GM18505 (cell line): ENCODE measurements at regions not wholly inside any gene's neighbourhood (a gene's known extent, or its start where the extent isn't known, plus 50 kb on each side); places are given as distances from the start of the nearest gene placed in this dataset.

Source experiments
- ATAC-seq: cut with Tn5 transposase; IDR thresholded peaks from one replicate; pipeline ENCODE4 v1.9.1; 2021; ENCODE audit not compliant: unreplicated experiment
- POLR2A ChIP-seq: IDR thresholded peaks from 4 replicates; pipeline ENCODE4 v1.6.1; 2011; ENCODE audit warnings: borderline replicate concordance; ENCODE audit not compliant: insufficient read depth, insufficient read length; ENCODE audit errors: extremely low read depth

DNA sequence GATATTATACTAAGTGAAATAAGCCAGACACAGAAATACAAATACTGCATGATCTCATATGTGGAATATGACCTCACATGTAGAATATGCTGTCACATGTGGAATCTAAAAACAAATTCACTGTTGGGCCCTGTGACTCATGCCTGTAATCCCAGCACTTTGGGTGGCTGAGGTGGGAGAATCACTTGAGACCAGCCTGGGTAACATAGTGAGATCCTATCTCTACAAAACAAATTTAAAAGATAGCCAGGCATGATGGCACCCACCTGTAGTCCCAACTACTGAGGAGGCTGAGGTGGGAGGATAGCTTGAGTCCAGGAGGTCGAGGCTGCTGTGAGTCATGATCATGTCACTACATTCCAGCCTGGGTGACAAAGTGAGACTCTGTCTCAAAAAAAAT lies 160.3 kb downstream of the PTEN start:
- no peak for ATAC-seq
- TF ChIP-seq POLR2A = no peak

DNA sequence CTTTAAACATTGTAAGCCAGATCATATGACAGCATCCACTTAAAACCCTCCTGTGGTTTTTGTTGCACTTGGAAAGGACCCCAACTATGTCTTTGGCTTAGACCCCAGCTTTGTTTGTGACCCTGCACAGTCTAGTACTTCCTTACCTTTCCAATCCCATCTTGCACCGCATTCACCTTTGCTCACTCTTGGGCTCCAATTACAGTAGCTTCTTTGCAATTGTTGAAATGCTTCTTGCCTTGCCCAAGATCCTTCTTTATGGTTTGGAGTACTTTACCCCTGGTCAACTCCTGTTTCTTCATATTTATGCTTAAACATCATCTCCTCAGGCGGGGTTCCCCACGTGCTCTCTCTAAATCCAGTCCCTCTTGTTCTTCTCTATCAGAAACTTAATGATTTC lies 162.6 kb downstream of the PTEN start:
- no peak for TF ChIP-seq POLR2A
- ATAC-seq = no peak

DNA sequence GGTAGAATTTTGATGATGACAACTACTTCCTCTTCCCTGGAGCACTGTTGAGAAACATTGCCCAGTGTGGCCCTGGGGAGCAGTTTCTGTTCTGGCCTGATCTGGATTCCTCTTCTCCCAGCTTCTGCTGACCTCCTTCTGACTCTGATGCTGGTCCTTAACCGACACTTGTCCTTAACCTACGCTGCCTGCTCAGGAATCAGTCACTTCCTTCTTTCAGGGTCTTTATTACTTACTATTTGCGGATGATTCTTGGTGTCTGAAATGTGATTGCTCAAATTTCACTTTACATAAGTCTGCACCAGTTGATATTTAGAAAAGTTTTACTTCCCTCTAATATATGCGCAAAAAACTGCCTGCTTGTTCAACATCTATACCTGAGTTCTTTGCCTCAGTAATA lies 164.1 kb downstream of the PTEN start:
- no peak for TF ChIP-seq POLR2A
- ATAC-seq = no peak

DNA sequence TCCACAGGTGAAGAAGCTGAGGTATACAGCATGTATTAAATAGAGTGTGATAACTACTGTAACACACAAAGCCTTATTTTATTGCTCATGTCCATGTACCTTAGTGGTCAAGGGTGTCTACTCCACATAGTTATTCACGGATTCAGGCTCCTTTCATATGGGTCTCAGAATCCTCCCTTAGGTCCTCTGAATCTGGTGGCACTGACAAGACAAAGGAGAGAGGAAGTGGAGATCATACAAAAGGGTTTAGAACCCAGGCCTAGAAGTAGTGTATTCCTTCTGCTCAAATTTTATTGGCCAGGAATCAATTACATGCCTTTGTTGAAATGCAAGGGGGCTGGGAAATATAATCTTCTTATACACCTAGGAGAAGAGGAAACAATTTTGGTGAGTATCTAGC lies 164.6 kb downstream of the PTEN start:
- no peak for TF ChIP-seq POLR2A
- ATAC-seq = no peak

DNA sequence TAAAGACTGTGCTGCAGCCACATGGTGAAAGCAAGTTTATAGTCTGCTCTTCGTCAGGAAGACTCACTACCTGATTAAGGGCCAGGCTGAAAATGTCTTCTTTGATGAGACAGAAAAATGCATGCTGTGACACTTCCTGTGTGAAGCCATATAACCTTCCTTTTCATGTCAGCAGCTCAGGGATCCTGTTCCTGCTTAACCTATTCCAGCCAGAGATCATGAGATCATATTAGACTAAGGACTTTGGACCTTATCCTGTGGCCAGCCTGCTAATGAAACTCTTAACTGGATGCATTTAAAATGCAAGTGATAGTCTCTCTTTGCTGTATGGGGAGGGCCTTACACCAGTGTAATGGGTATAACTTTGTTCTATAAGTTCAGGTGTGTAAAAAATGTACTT lies 165.2 kb downstream of the PTEN start:
- ATAC-seq = no peak
- no peak for TF ChIP-seq POLR2A

DNA sequence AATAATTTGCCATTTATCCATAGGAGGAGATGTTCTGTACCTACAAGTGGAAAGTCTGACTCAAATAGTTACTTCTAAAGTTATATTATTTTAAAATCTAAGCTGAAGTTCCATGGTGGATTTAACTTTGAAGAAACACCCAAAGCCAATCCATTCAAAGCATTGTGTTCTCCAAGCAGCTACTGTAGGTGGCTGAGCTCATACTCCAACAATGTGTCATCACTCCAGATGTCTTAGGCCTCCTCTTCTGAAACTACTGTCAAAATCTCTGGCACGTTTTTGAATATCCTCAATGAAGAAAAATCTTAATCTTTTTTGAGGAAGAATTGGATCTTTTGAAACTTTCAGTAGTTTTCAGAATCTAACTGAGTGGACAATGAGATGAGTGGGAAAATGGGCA lies 169.1 kb downstream of the PTEN start:
- ATAC-seq = no peak
- TF ChIP-seq POLR2A = no peak

DNA sequence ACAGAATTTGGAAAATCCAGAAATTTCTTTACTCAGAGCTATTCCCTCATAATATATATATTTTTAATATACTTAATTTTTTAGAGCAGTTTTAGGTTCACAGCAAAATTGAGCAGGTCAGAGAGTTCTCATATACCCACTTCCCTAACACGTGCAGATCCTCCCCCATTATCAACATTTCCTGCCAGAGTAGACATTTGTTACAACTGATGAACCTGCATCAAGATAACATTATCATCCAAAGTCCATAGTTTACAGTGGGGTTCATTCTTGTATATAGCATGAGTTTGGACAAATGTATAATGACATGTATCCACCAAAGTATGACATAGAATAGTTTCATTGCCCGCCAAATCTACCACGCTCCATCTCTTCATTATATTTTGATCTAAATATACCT lies 170.0 kb downstream of the PTEN start:
- no peak for ATAC-seq
- no peak for TF ChIP-seq POLR2A

DNA sequence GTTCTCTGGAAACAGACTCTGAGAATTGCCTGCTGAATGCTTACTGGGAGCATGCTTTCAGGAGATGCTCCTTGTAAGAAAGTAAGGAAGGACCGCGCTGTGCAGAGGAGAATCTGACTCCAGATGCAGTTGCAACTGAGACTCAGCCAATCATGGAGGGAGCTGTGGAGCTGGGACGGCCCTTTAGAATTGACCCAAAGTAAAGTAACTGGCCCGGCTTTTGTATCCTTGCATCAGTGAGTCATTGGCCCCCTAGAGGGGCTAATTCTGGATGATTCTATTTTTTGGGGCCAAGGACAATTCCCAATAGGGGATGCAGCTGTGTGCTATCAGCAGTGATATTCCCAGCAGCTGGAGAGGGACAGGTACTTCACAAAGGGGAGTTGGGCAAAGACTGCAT lies 170.4 kb downstream of the PTEN start:
- no peak for ATAC-seq
- TF ChIP-seq POLR2A = no peak

DNA sequence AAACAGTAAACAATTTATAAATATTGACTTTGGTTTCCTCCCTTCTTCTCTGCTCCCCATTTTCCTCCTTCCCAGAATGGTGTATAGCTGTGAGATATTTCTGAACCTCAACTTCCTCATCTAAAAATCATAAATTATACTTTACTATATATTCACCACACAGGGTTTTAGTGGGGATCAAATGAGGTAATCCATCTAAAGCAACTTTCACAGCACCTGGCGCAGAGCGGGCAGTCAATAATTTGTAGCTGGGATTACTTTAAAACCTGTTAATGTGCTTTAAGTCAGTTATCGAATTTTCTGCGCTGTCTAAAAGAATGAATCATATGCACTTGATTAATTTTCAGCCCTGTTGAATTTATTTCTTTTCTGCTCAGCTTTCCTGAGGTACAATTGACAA lies 172.7 kb downstream of the PTEN start:
- TF ChIP-seq POLR2A = no peak
- ATAC-seq = no peak

DNA sequence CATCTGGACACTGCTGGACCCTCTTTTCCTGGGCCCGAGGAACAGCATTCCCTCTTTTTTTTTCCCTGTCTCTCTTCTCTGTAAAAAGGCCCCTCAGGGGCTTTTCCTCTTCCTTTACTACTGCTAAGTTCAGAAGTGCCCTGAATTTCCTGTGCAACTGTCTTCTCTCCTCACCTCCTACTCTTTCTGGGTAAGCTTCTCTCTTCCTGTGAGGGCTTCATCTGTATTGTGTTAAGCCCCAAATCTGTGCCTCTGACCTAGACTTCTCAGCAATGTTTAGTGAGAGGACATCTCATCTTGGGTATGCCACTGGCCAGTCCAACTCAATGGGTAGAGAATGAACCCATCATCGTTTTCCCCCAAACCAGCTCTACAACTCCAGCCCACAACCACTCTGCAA lies 174.2 kb downstream of the PTEN start:
- no peak for TF ChIP-seq POLR2A
- ATAC-seq = no peak

DNA sequence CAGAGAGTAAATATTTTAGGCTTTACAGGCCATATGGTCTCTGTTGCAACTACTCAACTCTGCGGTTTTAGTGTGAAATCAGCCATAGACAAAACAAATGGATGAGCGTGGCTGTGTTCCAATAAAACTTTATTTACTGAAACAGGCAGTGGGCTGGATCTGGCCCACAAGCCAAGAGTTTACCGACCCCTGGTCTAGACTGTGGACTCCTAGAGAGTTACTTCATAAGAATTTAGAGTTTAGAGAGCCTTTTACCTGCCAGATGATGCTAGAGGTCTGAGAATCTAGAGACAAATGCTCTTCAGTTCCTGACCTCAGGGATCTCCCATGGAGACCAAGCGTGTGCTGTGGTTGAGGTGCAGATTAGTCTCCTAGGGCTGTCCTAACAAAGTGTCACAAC lies 174.8 kb downstream of the PTEN start:
- no peak for TF ChIP-seq POLR2A
- no peak for ATAC-seq

DNA sequence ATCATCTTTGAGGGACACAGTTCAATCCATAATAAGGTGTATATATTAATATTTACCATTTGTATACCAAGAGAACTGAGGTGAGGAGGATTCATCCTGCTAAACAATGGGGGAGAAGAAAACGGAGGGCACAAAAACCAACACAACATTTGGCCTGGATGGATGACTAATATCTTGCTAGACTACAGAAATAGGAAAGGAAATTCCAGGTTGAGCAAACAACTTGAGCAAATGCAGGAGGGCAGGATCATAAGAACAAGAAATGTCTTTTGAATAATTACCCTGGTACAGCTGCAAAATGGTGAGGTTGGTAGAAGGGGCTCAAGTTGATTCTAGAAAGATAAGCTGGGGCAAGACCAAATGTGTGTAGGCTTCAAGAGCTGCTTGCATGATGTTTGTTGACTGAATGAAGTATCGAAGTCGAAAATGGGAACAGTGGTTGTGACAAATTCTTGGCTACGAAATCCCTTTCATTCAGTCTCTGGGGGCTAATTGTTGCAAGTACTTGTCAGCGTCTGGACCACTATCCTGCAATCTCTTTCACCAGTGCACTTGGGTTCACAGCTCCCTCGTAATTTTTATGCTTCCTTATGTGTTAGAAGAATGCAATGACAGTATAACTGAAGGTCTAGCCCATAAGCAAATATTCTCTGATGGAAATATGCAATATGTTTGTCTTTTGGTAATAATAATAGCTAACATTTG lies 176.2 kb downstream of the PTEN start:
- TF ChIP-seq POLR2A = no peak
- ATAC-seq = no peak

DNA sequence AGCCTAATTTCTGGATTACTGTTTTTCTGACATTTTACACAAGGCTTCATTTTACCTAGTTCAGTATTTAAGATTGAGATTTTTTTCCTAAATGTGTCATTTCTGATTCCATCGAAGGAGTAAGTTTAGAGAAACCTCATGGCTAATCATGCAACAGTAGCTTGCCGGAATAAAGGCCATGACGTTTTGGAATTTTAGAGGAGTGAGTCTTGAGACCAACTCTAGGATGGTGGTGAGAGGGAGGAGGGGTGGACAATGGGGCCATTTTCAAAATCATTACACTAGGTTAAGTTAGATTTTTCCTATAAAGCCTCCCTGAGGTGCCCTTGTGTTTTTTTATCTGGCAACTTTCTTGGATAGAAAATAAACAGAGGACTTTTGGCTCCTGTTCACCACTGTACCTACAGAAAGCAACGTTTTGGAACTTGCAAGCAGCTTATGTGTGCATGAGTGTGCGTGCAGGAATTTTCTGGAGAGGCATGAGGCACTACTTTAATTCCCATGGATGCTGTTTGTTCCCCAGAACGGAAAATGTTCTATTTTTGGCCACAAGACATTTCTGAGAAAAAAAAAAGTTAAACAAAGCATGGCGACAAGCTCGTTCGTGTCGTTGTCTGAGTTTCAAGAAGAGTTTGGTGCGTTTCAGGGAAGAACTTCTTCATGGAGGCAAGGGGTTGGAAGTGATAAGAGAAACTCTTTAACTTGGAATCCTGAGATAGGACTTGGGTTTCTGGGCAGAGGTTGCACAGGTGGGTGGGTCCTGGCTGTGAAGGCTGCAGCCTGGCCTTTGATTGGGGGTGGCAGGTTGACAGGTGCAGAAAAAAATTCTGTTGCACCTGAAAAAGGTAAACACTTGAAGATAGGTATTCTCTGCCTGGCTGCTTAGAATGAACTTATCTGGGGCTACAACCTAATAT lies 178.1 kb downstream of the PTEN start:
- no peak for TF ChIP-seq POLR2A
- no peak for ATAC-seq
